Keratinocyte (primary cell): ENCODE measurements at regions not wholly inside any gene's neighbourhood (a gene's known extent, or its start where the extent isn't known, plus 50 kb on each side); places are given as distances from the start of the nearest gene placed in this dataset.

Experiments
- DNase-seq: peaks from one replicate; pipeline ENCODE4 v3.0.0-alpha.2; 2011; ENCODE audit warnings: low read depth, missing footprints, low spot score
- FAIRE-seq: peaks from 2 replicates; lab custom pipeline; 2011; peaks lifted over from hg19 to GRCh38; lab: Jason Lieb, UNC
- H2AFZ ChIP-seq: 2 replicates; pipeline ENCODE4 v1.6.0; 2012; ENCODE audit warnings: low read length, control low read depth, inconsistent platforms; ENCODE audit not compliant: control insufficient read depth
- H3K27ac ChIP-seq: 2 replicates; pipeline ENCODE4 v1.5.1; 2011; ENCODE audit warnings: low read length; ENCODE audit not compliant: control insufficient read depth, insufficient read depth
- H3K27me3 ChIP-seq: 3 replicates; pipeline ENCODE4 v1.6.0; 2011; ENCODE audit warnings: low read length; ENCODE audit not compliant: control insufficient read depth, insufficient read depth; ENCODE audit errors: extremely low read depth
- H3K36me3 ChIP-seq, 2 experiments: 2 replicates in 1 of 2; 3 replicates in 1 of 2; pipeline ENCODE4 v1.5.1; 2011; ENCODE audit warnings: low read length in 2 of 2, mild to moderate bottlenecking in 1 of 2; ENCODE audit not compliant: control insufficient read depth in 2 of 2, insufficient read depth in 2 of 2; ENCODE audit errors: extremely low read depth in 1 of 2
- H3K4me1 ChIP-seq: 3 replicates; pipeline ENCODE4 v1.5.1; 2011; ENCODE audit warnings: low read length; ENCODE audit not compliant: control insufficient read depth, insufficient read depth; ENCODE audit errors: extremely low read depth
- H3K4me2 ChIP-seq: 3 replicates; pipeline ENCODE4 v1.6.0; 2011; ENCODE audit warnings: low read depth, low read length; ENCODE audit not compliant: control insufficient read depth, insufficient read depth; ENCODE audit errors: extremely low read depth
- H3K4me3 ChIP-seq, 3 experiments: fragments of 200-600 bp in 1 of 3; sonication (generic) in 1 of 3; 2 replicates in 2 of 3; 3 replicates in 1 of 3; pipeline ENCODE4 v1.5.1; 2011 to 2016; ENCODE audit warnings: low read length in 3 of 3, mild to moderate bottlenecking in 3 of 3, control low read depth in 2 of 3, inconsistent platforms in 1 of 3, low read depth in 1 of 3, mixed read lengths in 1 of 3, mixed run types in 1 of 3, moderate library complexity in 1 of 3; ENCODE audit not compliant: control insufficient read depth in 2 of 3, insufficient read depth in 2 of 3; ENCODE audit errors: extremely low read depth in 1 of 3
- H3K79me2 ChIP-seq: 2 replicates; pipeline ENCODE4 v1.6.0; 2012; ENCODE audit warnings: low read length; ENCODE audit not compliant: control insufficient read depth, insufficient read depth
- H3K9ac ChIP-seq: 3 replicates; pipeline ENCODE4 v1.6.0; 2011; ENCODE audit warnings: low read length; ENCODE audit not compliant: control insufficient read depth, insufficient read depth; ENCODE audit errors: extremely low read depth
- H3K9me1 ChIP-seq: 3 replicates; pipeline ENCODE4 v1.6.0; 2011; ENCODE audit warnings: low read length; ENCODE audit not compliant: control insufficient read depth, insufficient read depth; ENCODE audit errors: extremely low read depth
- H3K9me3 ChIP-seq: 2 replicates; pipeline ENCODE4 v1.5.1; 2012; ENCODE audit warnings: low read depth, low read length; ENCODE audit not compliant: control insufficient read depth
- H4K20me1 ChIP-seq: 3 replicates; pipeline ENCODE4 v1.6.0; 2011; ENCODE audit warnings: low read length; ENCODE audit not compliant: control insufficient read depth, insufficient read depth; ENCODE audit errors: extremely low read depth
- CTCF ChIP-seq, 3 experiments: IDR thresholded peaks in 1 of 3; conservative IDR thresholded peaks in 1 of 3; optimal IDR thresholded peaks in 1 of 3; 2 replicates in 2 of 3; 3 replicates in 1 of 3; pipeline versions ENCODE3 to v1.5.1; 2011; ENCODE audit warnings: low read length in 3 of 3, mild to moderate bottlenecking in 3 of 3, moderate library complexity in 2 of 3, control low read depth in 1 of 3, inconsistent platforms in 1 of 3; ENCODE audit not compliant: insufficient read depth in 2 of 3; ENCODE audit errors: extremely low read depth in 1 of 3
- EZH2 ChIP-seq: IDR thresholded peaks from one replicate; pipeline ENCODE4 v1.6.1; 2012; ENCODE audit warnings: inconsistent platforms, mild to moderate bottlenecking, low read length, moderate library complexity
- dilution Hi-C: fragments of 300-500 bp; cut with MboI; formaldehyde crosslinking; loops from one replicate; pipeline ENCODE4 v1.7.0; 2020; ENCODE audit warnings: low sequenced_read_pairs; ENCODE audit not compliant: extremely low pct_ligation_motif_present

DNA sequence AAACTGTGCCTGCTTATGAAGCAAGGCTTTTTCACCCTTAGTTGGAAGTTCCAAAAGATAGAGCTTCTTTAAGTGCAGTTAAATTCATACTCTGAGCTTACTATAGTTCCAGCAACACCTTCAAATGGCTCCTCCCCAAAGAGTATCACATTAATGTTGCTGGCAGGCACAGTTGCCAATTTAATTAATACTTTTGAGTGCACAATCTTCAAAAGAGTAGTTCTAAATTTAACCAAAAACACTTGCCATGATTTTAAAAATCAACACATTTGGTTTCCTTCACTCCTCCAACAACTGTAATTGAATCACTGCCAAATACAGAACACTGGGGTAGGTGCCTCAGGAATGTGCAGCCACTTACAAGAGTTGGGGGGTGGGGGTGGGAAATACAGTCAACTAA, 150.6 kb upstream of the UBE2E3 start:
- TF ChIP-seq CTCF (optimal IDR thresholded peaks at IDR 0.05 in 1 of 3, IDR thresholded peaks at IDR 0.05 in 1 of 3, conservative IDR thresholded peaks at IDR 0.05 in 1 of 3; ENCODE audit: extremely low read depth in 1 of 3, insufficient read depth in 2 of 3, low read length in 3 of 3) (no peak), EZH2 (no peak)
- Histone ChIP-seq H3K79me2 (no peaks in the 10 kb centered on the region), H3K9me1 (no peaks in the 10 kb centered on the region), H3K9me3 (no peaks in the 10 kb centered on the region), H2AFZ (peak overlapping the region; percentile 34), H3K9ac (no peak overlapping the region), H4K20me1 (no peaks in the 10 kb centered on the region), H3K4me3 (no peak overlapping the region), H3K4me1 (peaks cover 12% of the 10 kb centered on the region), H3K27me3 (no peaks in the 10 kb centered on the region), H3K4me2 (no peak overlapping the region), H3K27ac (peak overlapping the region; percentile 18), H3K36me3 (no peaks in the 10 kb centered on the region)
- dilution Hi-C loops, result no loop called here
- no peak for FAIRE-seq
- no peak for DNase-seq

GRCh38 chr2:180829261-180829660, 151.1 kb upstream of the UBE2E3 start:
- dilution Hi-C loops, result no loop called here
- no peak for TF ChIP-seq EZH2

GRCh38 chr2:180828756-180829155, 151.6 kb upstream of the UBE2E3 start:
- Histone ChIP-seq H3K9me3 (no peaks in the 10 kb centered on the region), H3K4me1 (peaks cover 15% of the 10 kb centered on the region), H3K27me3 (no peaks in the 10 kb centered on the region), H3K4me2 (no peak overlapping the region), H3K4me3 (no peak overlapping the region), H3K27ac (no peak overlapping the region), H3K36me3 (no peaks in the 10 kb centered on the region), H3K79me2 (no peaks in the 10 kb centered on the region), H2AFZ (no peak overlapping the region), H3K9me1 (peaks cover 1% of the 10 kb centered on the region), H4K20me1 (no peaks in the 10 kb centered on the region), H3K9ac (no peak overlapping the region)
- DNase-seq (no peak), FAIRE-seq (no peak)
- dilution Hi-C loops, result no loop called here
- TF ChIP-seq EZH2, result no peak
- TF ChIP-seq CTCF (optimal IDR thresholded peaks at IDR 0.05 in 1 of 3, IDR thresholded peaks at IDR 0.05 in 1 of 3, conservative IDR thresholded peaks at IDR 0.05 in 1 of 3; ENCODE audit: extremely low read depth in 1 of 3, insufficient read depth in 2 of 3, low read length in 3 of 3), result no peak

More at GRCh38 chr2:180829261-180829660, 151.1 kb upstream of the UBE2E3 start:
- Histone ChIP-seq H3K36me3 (no peaks in the 10 kb centered on the region), H3K4me2 (peak overlapping the region; percentile 12), H2AFZ (peak overlapping the region; percentile 34), H3K27ac (peak overlapping the region; percentile 18), H3K79me2 (no peaks in the 10 kb centered on the region), H3K4me3 (no peak overlapping the region), H4K20me1 (no peaks in the 10 kb centered on the region), H3K27me3 (no peaks in the 10 kb centered on the region), H3K4me1 (peaks cover 12% of the 10 kb centered on the region), H3K9me1 (no peaks in the 10 kb centered on the region), H3K9ac (no peak overlapping the region), H3K9me3 (no peaks in the 10 kb centered on the region)
- no peak for DNase-seq
- FAIRE-seq, result peak; percentile 81
